GM19455 (cell line): ENCODE measurements at regions not wholly inside any gene's neighbourhood (a gene's known extent, or its start where the extent isn't known, plus 50 kb on each side); places are given as distances from the start of the nearest gene placed in this dataset.

ENCODE experiments used
- ATAC-seq: cut with Tn5 transposase; IDR thresholded peaks from one replicate; pipeline ENCODE4 v1.9.1; 2021; ENCODE audit not compliant: unreplicated experiment

DNA sequence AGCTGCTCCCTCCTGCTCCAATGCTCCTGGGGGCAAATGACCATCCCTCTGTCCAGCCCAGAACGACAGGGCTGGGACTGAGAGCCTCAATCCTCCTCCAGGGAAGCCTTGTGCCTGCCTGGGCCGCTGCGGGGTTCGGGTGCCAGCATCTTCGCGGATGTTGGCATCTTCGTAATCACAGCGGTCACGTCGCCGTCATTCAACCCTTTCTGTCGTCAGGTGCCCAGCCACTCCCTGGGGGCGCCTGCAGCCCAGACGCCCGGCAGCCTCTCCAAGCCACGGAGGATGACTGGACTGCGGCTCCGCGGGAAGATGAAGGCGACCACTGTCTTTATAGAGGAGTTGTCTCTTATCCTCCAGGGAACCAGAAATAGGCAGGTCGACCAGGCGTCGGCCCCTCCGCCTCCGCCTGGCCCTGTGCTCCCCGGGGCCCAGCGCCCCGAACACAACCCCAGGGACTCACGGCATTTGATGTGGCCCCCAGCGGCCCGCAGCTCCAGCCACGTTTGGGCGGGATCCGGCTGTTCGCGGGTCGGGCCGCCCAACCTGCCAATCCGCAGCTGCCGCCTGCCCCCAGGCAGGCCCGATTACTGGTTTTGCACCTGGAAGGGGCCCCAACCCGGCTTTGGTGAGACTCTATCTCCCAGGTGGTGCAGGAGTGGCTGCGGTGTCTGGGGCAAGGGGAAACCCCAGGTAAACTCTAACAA, 113.9 kb downstream of the THNSL2 start:
- ATAC-seq: no peak

DNA sequence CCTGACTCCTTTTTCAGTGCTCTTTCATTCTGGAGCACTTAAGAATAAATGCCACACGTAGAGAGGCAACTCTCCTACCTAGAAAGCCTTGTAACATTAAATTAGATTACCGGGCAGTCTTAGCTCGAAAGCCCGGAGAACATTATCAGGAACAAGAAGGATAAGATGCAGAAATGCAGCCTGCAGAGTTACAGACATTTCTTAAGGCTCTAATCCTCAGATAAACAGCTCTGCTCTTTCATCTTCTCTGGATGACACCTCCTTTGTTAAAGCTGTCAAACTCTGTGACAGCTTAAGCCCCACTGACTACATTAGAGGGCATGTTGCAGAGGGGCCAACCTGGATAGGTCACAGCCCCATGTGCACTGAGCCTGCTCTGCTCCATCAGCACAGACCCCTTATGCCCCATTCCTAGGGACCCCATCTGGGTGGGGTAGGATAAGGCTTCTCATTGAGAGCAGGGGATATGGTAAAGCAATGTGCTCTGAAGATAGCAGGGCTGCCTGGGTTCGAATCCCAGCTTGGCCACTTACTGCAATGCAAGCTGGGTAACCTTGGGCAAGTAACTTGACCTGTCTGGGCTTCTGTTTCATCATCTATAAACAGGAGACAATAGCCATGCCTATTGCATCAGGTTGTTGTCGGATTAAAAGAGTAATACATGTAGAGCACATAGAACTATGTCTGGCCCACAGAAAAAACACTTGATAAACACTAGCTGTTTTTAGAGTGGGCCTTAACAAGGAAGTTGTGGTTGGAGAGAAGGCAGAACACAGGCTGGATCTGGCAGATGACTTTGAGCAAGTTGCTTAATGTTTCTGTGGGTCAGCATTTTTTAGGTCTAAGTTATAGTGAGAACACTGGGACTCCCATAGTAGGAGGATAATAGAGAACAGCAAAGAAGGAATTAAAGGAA, 111.4 kb downstream of the THNSL2 start:
- no peak for ATAC-seq

DNA sequence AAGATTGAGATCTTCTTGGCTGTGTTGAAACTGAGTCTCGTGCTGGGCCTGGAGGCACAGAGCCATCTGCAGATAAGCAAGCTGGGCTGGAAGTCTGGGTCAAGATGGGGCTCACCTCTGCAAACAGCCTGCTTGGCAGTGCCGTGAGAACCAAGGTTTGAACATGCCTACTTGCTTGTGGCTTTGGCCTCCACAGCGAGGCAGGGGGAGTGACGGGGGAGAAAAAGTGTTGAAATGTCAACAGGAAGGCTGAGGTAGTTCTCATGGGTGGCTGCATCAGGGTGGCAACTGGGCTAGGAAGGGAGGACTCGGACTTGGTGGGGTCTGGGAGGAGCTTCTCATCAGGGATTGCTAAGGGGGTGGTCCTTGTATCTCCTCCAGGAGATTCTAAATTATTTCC, 99.7 kb downstream of the THNSL2 start:
- ATAC-seq: no peak

DNA sequence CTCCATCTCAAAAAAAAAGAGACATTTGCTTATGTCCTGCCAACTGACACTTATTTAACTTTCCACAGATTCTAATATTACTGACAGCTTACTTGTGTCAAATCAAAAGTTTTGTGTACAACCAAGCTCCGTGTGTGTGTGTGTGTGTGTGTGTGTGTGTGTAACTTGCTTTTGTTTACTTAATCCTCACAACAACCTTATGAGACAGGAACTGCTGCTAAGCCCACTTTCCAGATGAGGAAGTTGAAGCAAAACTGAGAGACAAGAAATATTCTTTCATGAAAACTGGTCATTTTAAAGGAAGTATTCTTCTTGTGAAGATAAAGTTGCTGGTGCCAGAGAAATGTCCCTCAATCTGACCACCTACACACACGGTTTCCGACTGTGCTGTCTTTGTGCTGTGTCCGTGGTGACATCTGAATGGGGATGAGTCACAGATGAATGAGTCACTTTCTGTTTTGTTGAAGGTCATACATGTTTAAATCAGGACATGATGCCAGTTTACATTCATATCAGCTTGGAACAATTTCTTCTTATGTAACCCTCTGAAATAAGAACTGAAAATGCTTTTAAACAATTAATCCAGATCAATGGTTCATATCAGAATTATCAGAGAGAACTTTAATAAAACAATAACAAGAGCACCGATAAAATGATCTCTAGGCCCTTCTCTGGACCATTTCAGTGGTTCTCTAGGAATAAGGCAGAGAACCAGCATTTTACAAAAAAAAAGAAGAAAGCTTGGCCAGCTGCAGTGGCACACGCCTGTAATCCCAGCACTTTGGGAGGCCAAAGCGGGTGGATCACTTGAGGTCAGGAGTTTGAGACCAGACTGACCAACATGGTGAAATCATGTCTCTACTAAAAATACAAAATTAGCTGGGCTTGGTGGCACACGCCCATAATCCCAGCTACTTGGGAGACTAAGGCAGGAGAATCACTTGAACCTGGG, 95.5 kb downstream of the THNSL2 start:
- ATAC-seq: peak; percentile 59

DNA sequence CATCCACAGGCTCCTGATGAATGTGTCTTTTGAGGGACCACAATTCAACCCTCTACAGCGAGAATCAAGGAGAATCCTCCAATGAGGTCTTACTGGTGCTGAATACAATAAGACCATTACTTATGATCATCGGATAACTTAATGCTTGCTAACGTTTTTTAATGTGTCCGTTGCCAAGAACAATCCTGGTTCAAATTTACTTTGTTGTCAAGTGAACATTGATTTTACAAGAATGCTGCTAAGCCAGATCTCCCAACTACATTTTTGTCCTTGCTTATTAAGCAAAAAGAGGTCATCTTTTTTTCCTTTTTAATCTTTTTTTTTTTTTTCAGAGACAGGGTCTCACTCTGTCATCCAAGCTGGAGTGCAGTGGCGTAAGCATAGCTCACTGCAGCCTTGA, 93.7 kb downstream of the THNSL2 start:
- no peak for ATAC-seq

DNA sequence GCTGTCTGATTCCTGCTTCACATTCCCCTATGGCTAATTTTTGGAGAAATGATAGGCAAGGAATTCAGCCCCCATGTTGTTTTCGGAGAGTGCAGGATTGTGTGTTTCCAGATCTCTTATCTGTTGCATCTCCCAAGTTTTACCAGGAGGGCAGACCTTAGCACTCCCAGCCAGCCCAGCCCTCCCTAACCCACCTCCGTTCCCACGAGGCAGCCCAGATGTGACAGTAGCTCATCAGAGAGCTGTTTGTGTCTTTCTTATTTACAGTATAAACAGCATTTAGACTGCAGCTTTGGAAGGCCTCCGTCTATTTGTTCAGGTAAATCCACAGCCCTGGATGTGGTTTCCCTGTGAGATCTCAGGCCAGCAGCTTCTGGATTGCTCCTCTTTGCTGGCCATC, 91.6 kb downstream of the THNSL2 start:
- ATAC-seq: no peak

DNA sequence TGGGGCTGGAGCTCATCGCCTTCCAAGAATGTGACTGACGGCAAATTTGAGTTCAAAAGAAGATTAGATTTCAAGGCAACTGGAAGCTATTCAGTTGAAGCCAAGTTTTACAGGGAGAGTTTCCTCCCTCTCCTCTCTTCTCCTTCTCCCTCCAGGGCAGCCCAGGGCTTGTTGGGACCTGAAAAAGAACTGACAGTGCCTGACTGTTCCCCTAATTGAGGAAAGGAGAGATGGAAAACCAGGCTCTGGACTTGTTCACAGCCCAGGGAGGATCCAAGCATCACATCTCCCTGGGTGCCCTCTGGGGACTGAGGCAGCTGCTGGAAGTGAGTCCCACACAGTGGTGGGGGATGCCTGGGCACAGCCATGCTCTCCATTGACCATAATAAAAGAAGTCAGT, 88.1 kb downstream of the THNSL2 start:
- no peak for ATAC-seq

DNA sequence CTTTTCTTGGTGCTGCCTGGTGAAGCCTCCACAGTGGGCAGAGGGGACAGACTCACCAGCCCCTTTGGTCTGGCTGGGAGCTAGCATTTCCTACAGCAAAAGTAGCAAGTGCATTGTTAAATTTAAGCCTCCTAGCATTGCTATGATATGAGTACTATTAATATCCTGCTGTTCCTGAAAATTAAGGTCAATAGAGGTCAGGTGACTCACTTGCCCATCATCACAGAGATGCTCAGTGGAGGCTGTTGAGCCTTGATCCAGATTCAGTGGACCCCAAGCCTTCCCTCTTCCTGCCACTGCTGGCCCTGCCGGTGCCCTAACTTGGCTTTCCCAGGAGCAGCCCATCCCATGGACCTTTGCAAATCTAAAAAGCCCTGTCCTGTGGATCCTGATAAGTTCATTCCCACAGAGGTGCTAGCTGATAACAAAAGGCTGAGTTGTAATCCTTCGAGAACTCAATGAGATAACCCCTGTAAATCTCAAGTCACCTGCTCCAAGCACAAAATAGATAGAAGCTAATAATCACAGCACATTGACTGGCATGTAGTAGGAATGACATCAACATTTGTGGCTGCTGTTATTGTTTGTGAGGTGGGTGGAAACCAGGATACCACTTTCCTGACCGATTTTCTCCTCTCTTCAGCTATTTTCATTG, 84.4 kb downstream of the THNSL2 start:
- no peak for ATAC-seq

DNA sequence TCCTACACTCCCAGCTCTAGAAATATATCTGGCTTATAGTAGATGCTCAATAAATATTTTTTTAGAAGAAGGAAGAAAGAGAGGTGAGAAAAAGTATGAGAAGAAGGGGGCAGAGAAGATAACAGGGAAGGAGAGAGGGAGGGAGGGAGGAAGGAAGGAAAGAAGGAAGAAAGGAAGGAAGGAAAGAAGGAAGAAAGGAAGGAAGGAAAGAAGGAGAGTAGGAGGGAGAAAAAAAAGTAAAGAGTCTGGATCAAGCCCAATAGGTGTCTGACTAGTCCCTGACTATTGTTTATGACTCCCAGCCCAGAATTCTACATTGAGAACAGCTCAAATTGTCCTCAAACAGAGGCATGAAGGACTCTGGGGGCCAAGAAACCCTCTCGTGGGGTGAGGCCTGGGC, 83.9 kb downstream of the THNSL2 start:
- no peak for ATAC-seq

DNA sequence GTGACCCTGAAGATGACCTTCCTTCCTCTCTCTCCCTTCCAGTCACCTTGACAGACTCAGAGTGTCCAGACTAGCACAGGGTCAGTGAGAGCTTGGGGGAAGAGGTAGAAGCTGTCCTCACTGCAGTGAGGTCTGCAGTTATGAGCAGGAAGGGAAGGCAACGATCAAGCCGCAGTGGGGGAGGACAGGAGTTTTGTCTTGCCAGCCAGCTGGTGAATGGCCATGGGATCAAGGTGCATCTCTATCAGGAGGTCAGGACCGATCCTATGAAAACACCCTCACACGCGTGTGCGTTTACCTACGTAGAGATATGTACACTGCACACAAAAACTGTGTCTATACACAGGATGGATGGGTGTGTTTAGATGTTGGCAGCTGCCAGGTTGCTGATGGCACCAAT, 83.2 kb downstream of the THNSL2 start:
- ATAC-seq: no peak

DNA sequence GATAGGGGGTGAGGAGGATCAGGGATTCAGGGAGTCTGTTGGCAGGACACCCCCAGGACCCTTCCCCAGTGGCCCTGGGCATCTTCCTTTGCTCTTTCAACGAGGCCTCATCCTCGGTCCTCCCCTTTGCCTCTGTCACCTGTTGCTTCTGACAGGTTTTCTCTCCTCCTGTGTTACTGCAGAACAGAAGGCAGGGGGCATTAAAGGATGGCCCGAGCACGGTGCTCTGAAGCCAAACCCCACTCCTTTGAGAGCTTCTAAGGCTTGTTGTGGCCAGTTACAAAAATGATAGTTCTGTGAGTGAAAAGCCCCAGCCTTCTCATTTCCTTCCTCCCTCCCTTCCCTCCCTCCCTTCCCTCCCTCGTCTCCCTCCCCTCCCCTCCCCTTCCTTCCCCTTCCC, 82.5 kb downstream of the THNSL2 start:
- ATAC-seq: no peak

DNA sequence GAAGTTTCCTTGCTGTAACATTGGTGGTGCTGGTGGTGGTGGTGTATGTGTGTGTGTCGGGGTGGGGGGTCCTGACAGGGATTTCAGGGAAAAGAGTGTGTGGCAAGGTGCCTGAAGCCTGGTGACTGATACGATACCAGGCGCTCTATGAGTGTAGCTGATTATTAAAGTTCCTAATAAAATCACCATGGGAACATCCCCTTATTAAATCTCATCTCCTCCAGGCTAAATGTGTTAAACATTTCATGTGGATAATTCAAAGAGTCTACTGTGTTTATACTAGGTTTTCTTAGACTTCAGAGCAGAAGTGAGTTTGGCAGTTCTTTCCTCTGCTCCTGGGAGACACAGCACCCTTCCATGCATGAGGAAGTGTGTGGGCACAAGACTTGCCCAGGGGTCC, 82.0 kb downstream of the THNSL2 start:
- no peak for ATAC-seq

DNA sequence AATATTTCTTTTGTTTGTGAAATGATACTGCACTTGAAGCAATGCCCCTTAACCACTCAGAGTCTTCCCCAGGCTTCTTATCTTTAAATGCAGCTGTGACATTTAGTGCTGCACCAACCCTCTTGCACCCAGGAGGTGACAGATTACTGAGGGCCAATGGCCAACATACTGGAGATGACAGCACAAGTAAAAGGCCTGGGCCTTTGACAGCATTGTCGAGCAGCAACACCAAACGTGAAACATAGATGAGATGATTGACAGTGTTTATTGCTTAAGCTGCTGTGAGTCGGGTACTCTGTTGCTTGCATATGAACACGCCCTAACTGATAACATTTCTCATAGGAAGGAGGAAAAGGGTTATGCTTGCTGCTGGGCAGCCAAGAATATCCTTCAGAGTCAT, 80.3 kb downstream of the THNSL2 start:
- ATAC-seq: no peak

DNA sequence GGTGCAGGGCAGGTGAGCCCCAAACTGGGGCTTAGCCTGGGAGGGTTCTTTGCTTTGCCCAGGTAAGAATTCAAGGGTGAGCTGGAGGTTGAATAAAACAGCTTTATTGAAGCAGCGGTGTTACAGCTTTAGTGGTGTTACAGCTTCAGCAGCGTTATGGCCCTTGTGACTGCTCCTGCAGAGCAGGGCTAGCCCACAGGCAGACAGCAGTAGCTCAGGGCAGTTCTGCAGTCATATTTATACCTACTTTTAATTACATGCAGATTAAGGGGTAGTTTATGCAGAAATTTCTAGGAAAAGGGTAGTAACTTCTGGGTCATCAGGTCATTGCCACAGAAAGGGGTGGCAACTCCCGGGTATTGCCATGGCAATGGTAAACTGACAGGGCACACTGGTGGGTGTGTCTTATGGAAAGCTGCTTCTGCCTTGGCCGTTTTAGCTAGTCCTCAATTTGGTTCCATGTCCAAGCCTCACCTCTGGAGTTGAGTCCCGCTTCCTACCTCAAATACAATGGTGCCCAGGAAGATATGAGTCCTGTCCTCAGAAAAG, 78.2 kb downstream of the THNSL2 start:
- no peak for ATAC-seq

DNA sequence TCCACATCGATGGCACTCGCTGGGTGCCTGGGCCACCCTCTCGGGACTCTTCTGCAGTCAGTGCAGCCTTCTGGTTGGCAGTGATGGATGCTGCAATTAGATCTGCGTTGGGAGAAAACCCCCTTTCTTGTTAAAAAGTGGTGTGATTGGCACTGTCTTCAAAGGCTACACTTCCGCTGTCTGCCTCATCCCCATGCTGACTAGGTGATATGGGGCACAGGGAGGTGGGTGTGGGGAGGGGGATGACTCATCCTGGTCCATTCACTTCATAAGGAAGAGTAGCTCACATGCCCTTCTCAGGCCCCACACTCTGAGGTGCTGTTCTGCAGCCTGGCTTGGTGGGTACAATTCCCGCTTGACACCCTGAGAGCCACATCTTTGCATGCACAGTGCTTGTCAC, 77.4 kb downstream of the THNSL2 start:
- no peak for ATAC-seq

DNA sequence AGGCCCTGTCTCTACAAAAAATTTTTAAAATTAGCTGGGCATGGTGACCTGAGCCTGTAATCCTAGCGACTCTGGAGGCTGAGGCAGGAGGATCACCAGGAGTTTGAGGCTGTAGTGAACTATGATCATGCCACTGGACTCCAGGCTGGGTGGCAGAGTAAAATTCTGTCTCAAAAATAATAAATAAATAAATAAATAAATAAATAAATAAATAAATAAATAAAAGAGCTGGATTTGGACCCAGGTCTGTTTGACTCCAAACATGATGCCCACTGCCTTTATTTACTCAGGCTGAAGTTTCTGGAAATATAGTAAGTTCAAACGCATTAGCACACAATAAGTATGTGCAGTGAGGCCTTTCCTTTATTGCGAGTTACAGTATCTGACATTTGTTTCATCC, 75.0 kb downstream of the THNSL2 start:
- no peak for ATAC-seq

DNA sequence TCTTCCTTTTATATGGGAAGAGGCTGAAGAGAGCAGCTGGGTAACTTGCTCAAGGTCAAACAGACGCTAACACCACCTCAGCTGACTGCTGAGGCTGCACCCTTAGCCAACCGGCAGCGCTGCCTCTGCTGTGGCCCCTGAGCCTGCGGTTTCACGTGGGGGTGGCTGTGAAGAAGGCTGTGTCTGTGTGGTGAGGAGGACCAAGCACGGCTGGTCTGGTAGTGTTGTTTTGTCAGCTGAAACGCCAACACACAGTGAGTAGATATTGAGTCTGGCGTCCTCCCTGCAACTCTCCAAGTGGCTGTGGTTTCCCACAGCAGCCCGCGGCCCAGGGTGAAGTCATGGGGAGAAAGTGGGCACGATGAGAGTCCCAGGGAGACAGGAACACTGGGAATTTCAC, 69.6 kb downstream of the THNSL2 start:
- ATAC-seq: no peak

DNA sequence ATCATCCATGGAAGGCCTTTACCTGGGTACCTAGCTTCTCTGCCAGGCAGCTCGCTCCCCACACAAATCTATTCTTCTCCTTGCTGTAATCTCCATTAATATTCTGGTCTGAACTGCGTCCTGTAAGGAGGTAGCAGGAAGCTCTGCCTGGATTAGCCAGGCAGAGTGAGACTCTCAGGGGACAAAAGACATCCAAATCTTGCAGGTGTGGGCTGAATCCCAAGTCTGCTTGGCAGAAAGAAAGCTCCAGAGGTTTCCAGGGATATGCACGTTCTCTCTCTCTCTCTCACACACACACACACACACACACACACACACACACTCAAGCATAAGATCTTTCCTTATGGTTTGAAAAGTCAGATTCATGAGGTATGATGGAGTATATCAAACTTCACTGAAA, 66.5 kb downstream of the THNSL2 start:
- ATAC-seq: no peak
